K562 (cell line): ENCODE measurements at regions not wholly inside any gene's neighbourhood (a gene's known extent, or its start where the extent isn't known, plus 50 kb on each side); places are given as distances from the start of the nearest gene placed in this dataset.

Experiments
- ATAC-seq: fragments of 200-7000 bp; cut with Tn5 transposase; 3 replicates; pipeline ENCODE4 v1.9.1; 2020; ENCODE audit warnings: moderate library complexity
- BruUV-seq: library from RNA; stranded (reverse); fragments of 400-500 nt; replicated peaks from 2 replicates; lab custom pipeline; 2021; lab: Mats Ljungman, UMichigan
- CTCF ChIA-PET: fragments of 300-600 bp; formaldehyde crosslinking; extraction: SDS; loops from one replicate; lab custom pipeline; 2021; ENCODE audit warnings: low intra/inter-chr PET ratio; lab: Yijun Ruan, JAX
- POLR2A ChIA-PET: fragments of 300-600, 350-650 bp; sonication (Branson Sonifier 250); formaldehyde crosslinking; extraction: SDS; loops from one replicate; lab custom pipeline; 2021; ENCODE audit warnings: antibody characterized with exemption, inconsistent platforms; lab: Yijun Ruan, JAX
- DNase-seq, 4 experiments: peaks; one replicate each; pipeline versions ENCODE4 v3.0.0 to v3.0.0-alpha.2; 2011 to 2018; ENCODE audit warnings: low spot score in 3 of 4, mixed read lengths in 3 of 4; ENCODE audit errors: extremely low read depth in 1 of 4
- FAIRE-seq: peaks from 2 replicates; lab custom pipeline; 2011; peaks lifted over from hg19 to GRCh38; lab: Jason Lieb, UNC
- H2AFZ ChIP-seq: 2 replicates; pipeline ENCODE4 v1.6.0; 2011; ENCODE audit warnings: low read depth, low read length, control low read depth, inconsistent platforms
- H3K27ac ChIP-seq: fragments of 200-600 bp; 3 replicates; pipeline ENCODE4 v1.8.0; 2011; ENCODE audit warnings: low read depth, mild to moderate bottlenecking, control low read depth, inconsistent platforms, low read length, moderate library complexity, mixed read lengths; ENCODE audit errors: extremely low read depth
- H3K27me3 ChIP-seq, 2 experiments: fragments of 300-600 bp in 1 of 2; 2 replicates in 1 of 2; 3 replicates in 1 of 2; pipeline versions ENCODE4 v1.6.0 to v1.8.0; 2011; ENCODE audit warnings: inconsistent platforms in 2 of 2, low read length in 2 of 2, mild to moderate bottlenecking in 1 of 2, mixed read lengths in 1 of 2, moderate library complexity in 1 of 2; ENCODE audit not compliant: control insufficient read depth in 2 of 2, insufficient read depth in 2 of 2
- H3K36me3 ChIP-seq: fragments of 300-600 bp; 3 replicates; pipeline ENCODE4 v1.8.0; 2011; ENCODE audit warnings: mild to moderate bottlenecking, low read length, inconsistent platforms; ENCODE audit not compliant: control insufficient read depth, insufficient read depth
- H3K4me1 ChIP-seq, 2 experiments: fragments of 200-600 bp in 1 of 2; replicated peaks in 1 of 2; 2 replicates in 1 of 2; 3 replicates in 1 of 2; pipeline versions ENCODE4 v1.5.1 to v1.8.0; 2011; ENCODE audit warnings: inconsistent platforms in 2 of 2, low read length in 2 of 2, mild to moderate bottlenecking in 1 of 2, mixed read lengths in 1 of 2, moderate library complexity in 1 of 2; ENCODE audit not compliant: control insufficient read depth in 2 of 2, insufficient read depth in 2 of 2
- H3K4me2 ChIP-seq: 2 replicates; pipeline ENCODE4 v1.6.1; 2011; ENCODE audit warnings: low read length, control low read depth, inconsistent platforms, mixed read lengths; ENCODE audit not compliant: insufficient read depth
- H3K4me3 ChIP-seq: fragments of 200-600 bp; sonication (generic), shearing (Covaris generic); 2 replicates; pipeline ENCODE4 v1.5.1; 2016; ENCODE audit warnings: control low read depth, inconsistent platforms
- H3K79me2 ChIP-seq: fragments of 200-600 bp; 3 replicates; pipeline ENCODE4 v1.8.0; 2011; ENCODE audit warnings: low read length, inconsistent platforms; ENCODE audit not compliant: control insufficient read depth, insufficient read depth
- H3K9ac ChIP-seq, 2 experiments: 2 replicates each; pipeline versions ENCODE4 v1.6.0 to v1.6.1; 2011; ENCODE audit warnings: low read depth in 2 of 2, low read length in 2 of 2, control low read depth in 1 of 2, inconsistent platforms in 1 of 2, mild to moderate bottlenecking in 1 of 2, mixed read lengths in 1 of 2; ENCODE audit not compliant: insufficient read depth in 1 of 2
- H3K9me1 ChIP-seq: one replicate; pipeline ENCODE4 v1.6.0; 2011; ENCODE audit warnings: inconsistent platforms, mild to moderate bottlenecking, low read length, moderate library complexity; ENCODE audit not compliant: control insufficient read depth, insufficient read depth
- H3K9me3 ChIP-seq: replicated peaks from 2 replicates; pipeline ENCODE4 v1.5.1; 2011; ENCODE audit warnings: low read depth, low read length, inconsistent platforms; ENCODE audit not compliant: control insufficient read depth, insufficient read depth
- H4K20me1 ChIP-seq: replicated peaks from 2 replicates; pipeline ENCODE4 v1.6.1; 2011; ENCODE audit warnings: low read length, inconsistent platforms, mixed read lengths; ENCODE audit not compliant: control insufficient read depth, insufficient read depth
- NR2C2 ChIP-seq, 2 experiments: fragments of 200-800 bp in 1 of 2; sonication (Bioruptor generic) in 1 of 2; sonication (generic) in 1 of 2; formaldehyde crosslinking in 1 of 2; IDR thresholded peaks; 2 replicates each; pipeline versions ENCODE4 v1.6.1 to v1.8.0; 2016 to 2022; ENCODE audit warnings: mild to moderate bottlenecking in 1 of 2, missing compliant biosample characterization in 1 of 2, missing genetic modification characterization in 1 of 2, missing genetic modification reagents in 1 of 2
- SIN3B ChIP-seq: fragments of 450-650 bp; IDR thresholded peaks from 2 replicates; pipeline ENCODE4 v1.6.1; 2017; ENCODE audit warnings: low read depth, mild to moderate bottlenecking, moderate library complexity
- WGBS: fragments of 100-300 bp; shearing (Covaris generic); methylation state at CpG from one replicate; pipeline ENCODE4 v1.1.6; 2016; ENCODE audit warnings: low coverage, mixed read lengths; ENCODE audit not compliant: insufficient coverage; ENCODE audit errors: missing lambda C conversion rate; 5-methylcytosine and 5-hydroxymethylcytosine counted together
- in situ Hi-C: fragments of 300-500 bp; cut with MboI; formaldehyde crosslinking; loops from 4 replicates; pipeline ENCODE4 v1.15.0; 2018; ENCODE audit warnings: inconsistent platforms, mixed read lengths
- intact Hi-C: fragments of 100-400 bp; cut with micrococcal nuclease; formaldehyde crosslinking; loops from 2 replicates; pipeline ENCODE4 v1.14.2; 2022
- TF ChIP-seq, protein P1 (sequence below): fragments of 450-650 bp; IDR thresholded peaks from 2 replicates; pipeline ENCODE4 v1.6.1; 2018; ENCODE audit not compliant: partially characterized antibody

DNA sequence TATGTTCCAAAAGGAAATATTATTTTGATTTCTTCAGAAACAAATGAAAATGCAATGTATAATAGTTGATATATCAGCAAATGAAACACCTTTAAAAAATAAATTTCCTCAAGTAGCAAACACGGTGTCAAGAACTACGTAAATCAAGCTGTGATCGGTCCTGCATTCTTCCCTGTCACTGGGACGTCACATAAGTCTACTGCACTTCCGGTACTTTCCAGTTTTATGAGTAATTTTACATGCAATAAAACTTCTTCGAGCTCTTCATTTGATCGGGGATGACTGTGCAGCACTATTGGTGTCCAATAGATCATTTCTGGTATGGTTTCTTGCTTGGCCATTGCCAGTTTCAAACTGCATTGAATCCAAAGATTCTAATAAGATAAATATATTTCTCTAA is 114.0 kb upstream of the VEGFC start:
- Histone ChIP-seq H3K27me3 (no peaks in the 10 kb centered on the region), H3K36me3 (no peaks in the 10 kb centered on the region), H3K4me2 (no peak overlapping the region), H4K20me1 (no peaks in the 10 kb centered on the region), H3K79me2 (no peaks in the 10 kb centered on the region), H3K9me1 (no peaks in the 10 kb centered on the region), H3K9ac (no peak overlapping the region), H3K4me1 (no peaks in the 10 kb centered on the region), H3K9me3 (0 out of 2 replicates have a peak, but pooled peaks cover 3% of the 10 kb centered on the region), H3K27ac (no peak overlapping the region), H2AFZ (no peak overlapping the region), H3K4me3 (no peak overlapping the region)
- FAIRE-seq (no peak), ATAC-seq (no peak), DNase-seq (no peak)
- CTCF ChIA-PET = no interaction called here
- in situ Hi-C loops = no loop called here
- TF ChIP-seq SIN3B = no peak
- TF ChIP-seq NR2C2 (CRISPR knock-in tag; IDR thresholded peaks at IDR 0.05) = no peak
- TF ChIP-seq NR2C2 (tag; IDR thresholded peaks at IDR 0.05) = no peak
- TF ChIP-seq, protein P1, sequence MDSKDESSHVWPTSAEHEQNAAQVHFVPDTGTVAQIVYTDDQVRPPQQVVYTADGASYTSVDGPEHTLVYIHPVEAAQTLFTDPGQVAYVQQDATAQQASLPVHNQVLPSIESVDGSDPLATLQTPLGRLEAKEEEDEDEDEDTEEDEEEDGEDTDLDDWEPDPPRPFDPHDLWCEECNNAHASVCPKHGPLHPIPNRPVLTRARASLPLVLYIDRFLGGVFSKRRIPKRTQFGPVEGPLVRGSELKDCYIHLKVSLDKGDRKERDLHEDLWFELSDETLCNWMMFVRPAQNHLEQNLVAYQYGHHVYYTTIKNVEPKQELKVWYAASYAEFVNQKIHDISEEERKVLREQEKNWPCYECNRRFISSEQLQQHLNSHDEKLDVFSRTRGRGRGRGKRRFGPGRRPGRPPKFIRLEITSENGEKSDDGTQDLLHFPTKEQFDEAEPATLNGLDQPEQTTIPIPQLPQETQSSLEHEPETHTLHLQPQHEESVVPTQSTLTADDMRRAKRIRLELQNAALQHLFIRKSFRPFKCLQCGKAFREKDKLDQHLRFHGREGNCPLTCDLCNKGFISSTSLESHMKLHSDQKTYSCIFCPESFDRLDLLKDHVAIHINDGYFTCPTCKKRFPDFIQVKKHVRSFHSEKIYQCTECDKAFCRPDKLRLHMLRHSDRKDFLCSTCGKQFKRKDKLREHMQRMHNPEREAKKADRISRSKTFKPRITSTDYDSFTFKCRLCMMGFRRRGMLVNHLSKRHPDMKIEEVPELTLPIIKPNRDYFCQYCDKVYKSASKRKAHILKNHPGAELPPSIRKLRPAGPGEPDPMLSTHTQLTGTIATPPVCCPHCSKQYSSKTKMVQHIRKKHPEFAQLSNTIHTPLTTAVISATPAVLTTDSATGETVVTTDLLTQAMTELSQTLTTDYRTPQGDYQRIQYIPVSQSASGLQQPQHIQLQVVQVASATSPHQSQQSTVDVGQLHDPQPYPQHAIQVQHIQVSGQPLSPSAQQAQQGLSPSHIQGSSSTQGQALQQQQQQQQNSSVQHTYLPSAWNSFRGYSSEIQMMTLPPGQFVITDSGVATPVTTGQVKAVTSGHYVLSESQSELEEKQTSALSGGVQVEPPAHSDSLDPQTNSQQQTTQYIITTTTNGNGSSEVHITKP = no peak
- no TSS peak for BruUV-seq
- POLR2A ChIA-PET = no interaction called here
- intact Hi-C loops = no loop called here
- WGBS = 3% methylated on average over 7 of the region's 7 CpGs
